MCF 10A (cell line): ENCODE measurements at regions not wholly inside any gene's neighbourhood (a gene's known extent, or its start where the extent isn't known, plus 50 kb on each side); places are given as distances from the start of the nearest gene placed in this dataset.

Source experiments
- BruUV-seq: library from RNA; stranded (reverse); fragments of 400-500 nt; replicated peaks from 2 replicates; lab custom pipeline; 2021; lab: Mats Ljungman, UMichigan
- CTCF ChIA-PET: fragments of 300-600 bp; sonication (Branson Sonifier 250); formaldehyde crosslinking; extraction: SDS; loops from one replicate; lab custom pipeline; 2021; ENCODE audit warnings: antibody characterized with exemption, inconsistent platforms; lab: Yijun Ruan, JAX
- POLR2A ChIA-PET: fragments of 300-600, 350-650 bp; sonication (Branson Sonifier 250); formaldehyde crosslinking; extraction: SDS; loops from one replicate; lab custom pipeline; 2020; ENCODE audit warnings: antibody characterized with exemption, inconsistent platforms; lab: Yijun Ruan, JAX
- DNase-seq: peaks from one replicate; pipeline ENCODE4 v3.0.0-alpha.2; 2018; ENCODE audit not compliant: unreplicated experiment
- H3K27ac Mint-ChIP-seq: one replicate; pipeline ENCODE4 v1.8.0; 2022; ENCODE audit warnings: mild to moderate bottlenecking, low read depth, mixed read lengths; ENCODE audit not compliant: unreplicated experiment
- H3K27me3 Mint-ChIP-seq: one replicate; pipeline ENCODE4 v1.8.0; 2022; ENCODE audit warnings: mixed read lengths; ENCODE audit not compliant: insufficient read depth, unreplicated experiment
- H3K36me3 Mint-ChIP-seq: one replicate; pipeline ENCODE4 v1.8.0; 2022; ENCODE audit warnings: mild to moderate bottlenecking, moderate library complexity, mixed read lengths; ENCODE audit not compliant: insufficient read depth, unreplicated experiment
- H3K4me1 Mint-ChIP-seq: one replicate; pipeline ENCODE4 v1.8.0; 2022; ENCODE audit warnings: mixed read lengths; ENCODE audit not compliant: insufficient read depth, unreplicated experiment
- H3K4me3 Mint-ChIP-seq: one replicate; pipeline ENCODE4 v1.8.0; 2022; ENCODE audit warnings: mild to moderate bottlenecking, moderate library complexity, mixed read lengths; ENCODE audit not compliant: unreplicated experiment
- H3K9me3 Mint-ChIP-seq: one replicate; pipeline ENCODE4 v1.8.0; 2022; ENCODE audit warnings: mixed read lengths; ENCODE audit not compliant: unreplicated experiment
- intact Hi-C: fragments of 100-400 bp; cut with micrococcal nuclease; formaldehyde crosslinking; loops from 2 replicates; pipeline ENCODE4 v1.14.1; 2022
- TF ChIP-seq, protein P1 (sequence below): fragments of 200-600 bp; IDR thresholded peaks from one replicate; pipeline ENCODE4 v1.8.0; 2022; ENCODE audit warnings: antibody characterized with exemption, mild to moderate bottlenecking; ENCODE audit not compliant: unreplicated experiment

DNA sequence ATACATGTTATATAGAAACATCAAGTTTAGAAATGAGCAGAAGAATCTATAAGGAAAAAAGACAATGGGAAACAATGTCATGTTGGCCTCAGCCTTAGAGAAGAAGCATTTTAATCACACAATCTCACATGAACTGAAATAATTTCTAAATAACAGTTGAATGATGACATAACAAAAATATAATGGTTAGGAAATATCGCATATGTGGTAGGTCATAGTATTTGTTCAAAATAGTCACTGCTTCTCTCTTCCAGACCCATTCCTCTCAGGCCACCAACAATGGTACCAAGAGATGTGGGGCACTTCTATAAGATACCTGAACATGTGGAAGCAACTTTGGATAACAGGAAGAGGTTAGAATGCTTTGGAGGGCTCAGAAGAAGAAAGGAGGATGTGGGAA lies 195.7 kb upstream of the PDZRN3 start:
- Mint-ChIP-seq H3K27ac (no peak overlapping the region), H3K4me1 (no peaks in the 10 kb centered on the region), H3K4me3 (no peak overlapping the region), H3K9me3 (peaks cover 11% of the 10 kb centered on the region), H3K36me3 (no peaks in the 10 kb centered on the region), H3K27me3 (no peaks in the 10 kb centered on the region)
- intact Hi-C loops: no loop called here
- CTCF ChIA-PET: interaction anchor here (1.5 kb wide), 1 partner anchor 27 kb away, joined by 4 read pairs; no protein-coding TSS in a partner anchor
- TF ChIP-seq, protein P1, sequence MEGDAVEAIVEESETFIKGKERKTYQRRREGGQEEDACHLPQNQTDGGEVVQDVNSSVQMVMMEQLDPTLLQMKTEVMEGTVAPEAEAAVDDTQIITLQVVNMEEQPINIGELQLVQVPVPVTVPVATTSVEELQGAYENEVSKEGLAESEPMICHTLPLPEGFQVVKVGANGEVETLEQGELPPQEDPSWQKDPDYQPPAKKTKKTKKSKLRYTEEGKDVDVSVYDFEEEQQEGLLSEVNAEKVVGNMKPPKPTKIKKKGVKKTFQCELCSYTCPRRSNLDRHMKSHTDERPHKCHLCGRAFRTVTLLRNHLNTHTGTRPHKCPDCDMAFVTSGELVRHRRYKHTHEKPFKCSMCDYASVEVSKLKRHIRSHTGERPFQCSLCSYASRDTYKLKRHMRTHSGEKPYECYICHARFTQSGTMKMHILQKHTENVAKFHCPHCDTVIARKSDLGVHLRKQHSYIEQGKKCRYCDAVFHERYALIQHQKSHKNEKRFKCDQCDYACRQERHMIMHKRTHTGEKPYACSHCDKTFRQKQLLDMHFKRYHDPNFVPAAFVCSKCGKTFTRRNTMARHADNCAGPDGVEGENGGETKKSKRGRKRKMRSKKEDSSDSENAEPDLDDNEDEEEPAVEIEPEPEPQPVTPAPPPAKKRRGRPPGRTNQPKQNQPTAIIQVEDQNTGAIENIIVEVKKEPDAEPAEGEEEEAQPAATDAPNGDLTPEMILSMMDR: no peak
- POLR2A ChIA-PET: no interaction called here
- DNase-seq: no peak
- BruUV-seq: no TSS peak

DNA sequence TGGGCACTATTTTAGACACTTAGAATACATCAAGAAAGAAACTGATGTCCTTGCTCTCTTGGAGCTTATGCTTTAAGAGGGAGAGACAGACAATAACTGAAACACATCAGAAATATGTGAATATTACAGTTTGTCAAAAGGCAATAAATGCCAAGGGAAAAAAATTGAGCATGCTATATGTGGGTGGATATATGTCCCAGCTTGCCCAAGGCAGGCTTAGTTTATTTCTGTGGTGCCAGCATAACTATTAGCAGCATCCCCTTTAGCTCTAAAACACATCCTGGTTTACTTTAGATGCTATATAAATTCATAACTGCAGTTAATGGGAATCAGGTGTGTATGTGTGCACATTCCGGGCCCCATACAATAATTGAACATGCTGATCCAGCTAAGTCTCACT lies 191.2 kb upstream of the PDZRN3 start:
- no TSS peak for BruUV-seq
- no peaks in the 10 kb centered on the region for H3K27me3 Mint-ChIP-seq
- intact Hi-C loops: no loop called here
- H3K9me3 Mint-ChIP-seq: no peaks in the 10 kb centered on the region
- H3K36me3 Mint-ChIP-seq: no peaks in the 10 kb centered on the region
- ChIA-PET CTCF (interaction anchor here (0.9 to 1.7 kb wide), 4 partner anchors 8 to 308 kb away, joined by 3 to 4 read pairs (median 4); no protein-coding TSS in a partner anchor), POLR2A (no interaction called here)
- TF ChIP-seq, protein P1: no peak
- no peak overlapping the region for H3K4me3 Mint-ChIP-seq
- no peak for DNase-seq
- no peaks in the 10 kb centered on the region for H3K4me1 Mint-ChIP-seq
- H3K27ac Mint-ChIP-seq: no peak overlapping the region

DNA sequence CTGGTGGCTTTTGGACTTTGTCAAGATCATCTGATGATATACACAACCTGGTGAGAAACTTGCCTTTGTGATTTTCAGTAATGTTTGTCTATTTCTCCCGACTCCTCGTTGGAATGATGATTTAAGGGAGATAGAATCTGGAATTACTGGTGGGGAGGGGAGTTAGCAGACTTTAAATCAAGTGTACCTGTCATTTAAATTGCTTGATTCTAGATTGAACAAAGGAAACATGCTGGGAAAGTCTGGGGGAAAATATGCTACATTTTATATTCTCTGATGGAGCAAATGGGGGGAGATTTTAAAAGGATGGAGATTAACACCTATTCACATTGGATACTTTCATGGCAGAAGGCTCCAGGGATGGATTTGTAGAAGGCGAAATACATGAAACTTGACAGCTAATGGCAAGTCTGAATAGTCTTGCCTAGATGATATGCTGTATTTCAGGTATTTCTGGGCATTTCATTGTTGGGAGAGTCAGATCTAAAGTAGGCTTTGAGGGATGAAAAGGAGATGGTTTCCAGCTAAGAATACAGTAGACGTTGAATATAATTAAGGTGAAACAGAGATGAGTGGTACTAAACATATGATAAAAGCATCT lies 189.1 kb upstream of the PDZRN3 start:
- no peak overlapping the region for H3K4me3 Mint-ChIP-seq
- H3K27ac Mint-ChIP-seq: no peak overlapping the region
- no peak for DNase-seq
- H3K27me3 Mint-ChIP-seq: no peaks in the 10 kb centered on the region
- H3K9me3 Mint-ChIP-seq: no peaks in the 10 kb centered on the region
- POLR2A ChIA-PET: no interaction called here
- intact Hi-C loops: no loop called here
- no TSS peak for BruUV-seq
- no peaks in the 10 kb centered on the region for H3K36me3 Mint-ChIP-seq
- TF ChIP-seq, protein P1: no peak
- CTCF ChIA-PET: interaction anchor here (0.6 to 1.1 kb wide), 2 partner anchors 13 to 61 kb away, joined by 3 to 4 read pairs; no protein-coding TSS in a partner anchor
- peaks cover 6% of the 10 kb centered on the region for H3K4me1 Mint-ChIP-seq

DNA sequence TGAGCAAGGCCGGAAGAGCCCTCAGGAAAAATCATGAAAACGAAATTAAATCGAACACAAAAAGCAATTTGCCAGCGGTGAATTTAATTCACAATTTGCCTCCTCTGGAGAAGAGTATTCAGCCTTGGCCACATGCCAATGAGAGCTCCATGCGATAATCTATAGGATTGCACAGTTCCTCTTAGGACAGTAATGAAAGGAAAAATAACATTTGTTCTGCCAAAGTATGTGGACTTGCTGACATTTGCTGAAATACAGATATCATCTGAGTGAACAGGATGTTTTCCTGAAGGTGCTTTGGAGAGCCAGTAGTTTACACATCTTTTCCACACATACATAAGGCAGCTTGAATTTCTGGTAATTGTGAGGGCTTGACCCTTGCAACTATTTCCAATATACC lies 188.6 kb upstream of the PDZRN3 start:
- H3K36me3 Mint-ChIP-seq: no peaks in the 10 kb centered on the region
- no peaks in the 10 kb centered on the region for H3K9me3 Mint-ChIP-seq
- ChIA-PET CTCF (interaction anchor here (0.6 to 1.1 kb wide), 3 partner anchors 13 to 62 kb away, joined by 3 to 4 read pairs (median 3); no protein-coding TSS in a partner anchor), POLR2A (no interaction called here)
- no peak overlapping the region for H3K4me3 Mint-ChIP-seq
- no peaks in the 10 kb centered on the region for H3K27me3 Mint-ChIP-seq
- peaks cover 9% of the 10 kb centered on the region for H3K4me1 Mint-ChIP-seq
- no peak overlapping the region for H3K27ac Mint-ChIP-seq
- no TSS peak for BruUV-seq
- DNase-seq: no peak
- TF ChIP-seq, protein P1: no peak
- intact Hi-C loops: no loop called here
